ENCODE measurements at regions not wholly inside any gene's neighbourhood (a gene's known extent, or its start where the extent isn't known, plus 50 kb on each side); places are given as distances from the start of the nearest gene placed in this dataset.

- Histone ChIP-seq H3K27ac (ENCODE audit: low read depth, low read length) (no peak overlapping the region), H3K9ac (ENCODE audit: low read depth, low read length) (no peak overlapping the region), H3K9me3 (ENCODE audit: insufficient read depth, low read depth, low read length) (no peaks in the 10 kb centered on the region), H3K4me3 (ENCODE audit: low read length) (no peak overlapping the region), H3K36me3 (ENCODE audit: insufficient read depth, low read length) (no peaks in the 10 kb centered on the region), H3K4me1 (ENCODE audit: insufficient read depth, low read length) (no peaks in the 10 kb centered on the region), H3K27me3 (ENCODE audit: insufficient read depth, low read length) (no peaks in the 10 kb centered on the region)
- 95% methylated on average over 2 of the region's 3 CpGs for WGBS
Measured at GRCh38 chr2:4585057-4585635, 881.8 kb downstream of the DCDC2C start.

GRCh38 chr2:4588606-4589005 is 885.2 kb downstream of the DCDC2C start:
- Histone ChIP-seq H3K9ac (ENCODE audit: low read depth, low read length) (no peak overlapping the region), H3K36me3 (ENCODE audit: insufficient read depth, low read length) (no peaks in the 10 kb centered on the region), H3K4me3 (ENCODE audit: low read length) (no peak overlapping the region), H3K27me3 (ENCODE audit: insufficient read depth, low read length) (no peaks in the 10 kb centered on the region), H3K27ac (ENCODE audit: low read depth, low read length) (no peak overlapping the region), H3K4me1 (ENCODE audit: insufficient read depth, low read length) (no peaks in the 10 kb centered on the region), H3K9me3 (ENCODE audit: insufficient read depth, low read depth, low read length) (no peaks in the 10 kb centered on the region)
- WGBS = 83% methylated on average over 2 of the region's 2 CpGs

GRCh38 chr2:4591261-4591660 is 887.9 kb downstream of the DCDC2C start:
- Histone ChIP-seq H3K27me3 (ENCODE audit: insufficient read depth, low read length) (no peaks in the 10 kb centered on the region), H3K27ac (ENCODE audit: low read depth, low read length) (no peak overlapping the region), H3K4me1 (ENCODE audit: insufficient read depth, low read length) (no peaks in the 10 kb centered on the region), H3K36me3 (ENCODE audit: insufficient read depth, low read length) (no peaks in the 10 kb centered on the region), H3K9ac (ENCODE audit: low read depth, low read length) (no peak overlapping the region), H3K9me3 (ENCODE audit: insufficient read depth, low read depth, low read length) (no peaks in the 10 kb centered on the region), H3K4me3 (ENCODE audit: low read length) (no peak overlapping the region)
- 100% methylated on average over 7 of the region's 7 CpGs for WGBS

DNA sequence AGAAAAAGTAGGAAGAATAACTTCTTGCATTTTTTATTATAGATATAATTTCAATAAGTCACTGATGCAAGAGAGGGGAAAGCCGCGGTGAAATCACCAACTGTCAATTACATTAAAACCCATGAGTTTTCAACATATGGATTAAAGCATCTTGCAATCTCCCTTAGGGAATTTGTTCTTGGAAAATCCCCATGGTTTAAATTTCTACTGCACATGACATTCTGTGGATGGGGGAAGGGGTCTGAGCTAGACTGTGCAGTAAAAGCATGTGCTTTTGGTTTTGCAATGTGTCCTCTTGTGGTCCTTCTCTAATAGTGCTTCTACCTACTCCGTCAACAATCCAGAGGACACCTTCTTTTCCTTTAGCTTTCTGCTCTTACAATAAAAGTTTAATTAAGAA is 894.0 kb downstream of the DCDC2C start:
- WGBS = 90% methylated on average over 2 of the region's 3 CpGs
- H3K27me3 ChIP-seq (ENCODE audit: insufficient read depth, low read length) = no peaks in the 10 kb centered on the region

DNA sequence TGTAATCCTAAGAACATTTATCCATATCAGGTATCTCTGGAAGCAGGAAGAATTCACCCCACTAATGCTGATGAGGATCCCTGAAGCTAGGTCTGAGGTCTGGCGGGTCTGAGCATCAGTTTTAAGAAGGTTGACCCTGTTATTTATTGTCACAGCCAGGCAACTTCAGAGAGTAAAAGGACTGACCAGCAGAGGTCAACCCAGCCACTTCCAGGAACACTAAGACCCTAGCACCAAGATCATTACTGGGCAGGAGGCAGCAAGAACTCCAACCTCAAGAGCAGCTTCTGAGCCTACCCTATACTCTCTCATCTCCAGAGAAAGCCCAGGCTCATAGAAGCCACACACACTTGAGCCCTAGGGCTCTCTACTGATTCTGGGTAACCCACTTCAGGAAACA is 901.4 kb downstream of the DCDC2C start:
- H3K9ac ChIP-seq (ENCODE audit: low read depth, low read length) = no peak overlapping the region
- no peak overlapping the region for H3K27ac ChIP-seq (ENCODE audit: low read depth, low read length)
- H3K27me3 ChIP-seq (ENCODE audit: insufficient read depth, low read length) = no peaks in the 10 kb centered on the region
- no peaks in the 10 kb centered on the region for H3K4me1 ChIP-seq (ENCODE audit: insufficient read depth, low read length)
- no peak overlapping the region for H3K4me3 ChIP-seq (ENCODE audit: low read length)
- WGBS = 86% methylated on average over 1 of the region's 1 CpG
- no peaks in the 10 kb centered on the region for H3K36me3 ChIP-seq (ENCODE audit: insufficient read depth, low read length)
- no peaks in the 10 kb centered on the region for H3K9me3 ChIP-seq (ENCODE audit: insufficient read depth, low read depth, low read length)

More for the DNA sequence above, 894.0 kb downstream of the DCDC2C start:
- no peak overlapping the region for H3K27ac ChIP-seq (ENCODE audit: low read depth, low read length)
- H3K4me3 ChIP-seq (ENCODE audit: low read length) = no peak overlapping the region
- no peaks in the 10 kb centered on the region for H3K9me3 ChIP-seq (ENCODE audit: insufficient read depth, low read depth, low read length)
- no peak overlapping the region for H3K9ac ChIP-seq (ENCODE audit: low read depth, low read length)
- H3K36me3 ChIP-seq (ENCODE audit: insufficient read depth, low read length) = no peaks in the 10 kb centered on the region
- H3K4me1 ChIP-seq (ENCODE audit: insufficient read depth, low read length) = no peaks in the 10 kb centered on the region

DNA sequence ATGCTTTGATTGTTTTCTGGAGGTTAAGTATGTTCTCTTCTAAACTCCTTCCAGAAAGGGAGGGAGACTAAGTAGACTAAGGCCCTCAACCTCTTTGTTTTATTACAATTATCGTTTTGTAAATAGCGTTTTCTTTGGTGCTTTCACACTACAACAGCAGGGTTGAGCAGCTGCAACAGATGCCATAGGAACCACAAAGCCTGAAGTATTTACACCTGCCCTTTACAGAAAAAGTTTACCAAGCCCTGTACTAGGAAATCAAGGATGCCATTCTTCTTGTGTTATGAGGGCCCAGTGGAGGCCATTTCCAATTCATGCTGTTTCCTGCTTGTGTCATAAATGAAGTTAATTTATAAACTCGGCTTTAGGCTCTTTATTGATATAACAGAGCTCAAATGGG is 914.8 kb downstream of the DCDC2C start:
- Histone ChIP-seq H3K27me3 (ENCODE audit: insufficient read depth, low read length) (no peaks in the 10 kb centered on the region), H3K9me3 (ENCODE audit: insufficient read depth, low read depth, low read length) (no peaks in the 10 kb centered on the region), H3K4me3 (ENCODE audit: low read length) (no peak overlapping the region), H3K27ac (ENCODE audit: low read depth, low read length) (no peak overlapping the region), H3K9ac (ENCODE audit: low read depth, low read length) (no peak overlapping the region), H3K4me1 (ENCODE audit: insufficient read depth, low read length) (no peaks in the 10 kb centered on the region), H3K36me3 (ENCODE audit: insufficient read depth, low read length) (no peaks in the 10 kb centered on the region)
- 93% methylated on average over 3 of the region's 3 CpGs for WGBS

DNA sequence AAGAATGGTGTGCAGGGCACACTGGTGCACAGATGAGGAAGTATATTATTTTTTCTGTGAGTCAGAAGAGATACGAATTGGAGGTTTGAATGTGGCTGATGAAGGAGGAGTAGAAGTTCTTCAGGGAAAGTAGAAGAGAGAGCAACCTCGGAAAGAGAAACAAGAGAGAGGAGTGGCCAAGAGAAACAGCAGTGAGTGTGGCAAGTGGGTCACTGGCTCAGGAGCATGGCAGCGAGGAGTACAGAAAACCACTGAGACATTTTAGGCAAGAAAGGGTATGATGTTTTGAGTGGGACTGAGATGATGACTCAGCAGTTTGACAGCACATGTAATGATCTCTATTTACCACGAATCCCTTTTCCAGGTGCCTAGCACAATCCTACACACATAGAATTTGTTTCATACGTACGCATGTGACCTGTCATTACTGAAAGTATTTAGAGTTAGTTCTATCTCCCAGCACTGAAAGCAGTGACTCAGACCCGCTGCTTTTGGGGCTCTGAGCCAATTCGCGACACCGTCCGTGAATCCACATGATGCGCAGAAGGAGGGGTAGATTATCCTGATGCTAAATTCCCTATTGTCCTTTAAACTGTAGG is 915.4 kb downstream of the DCDC2C start:
- no peaks in the 10 kb centered on the region for H3K36me3 ChIP-seq (ENCODE audit: insufficient read depth, low read length)
- 95% methylated on average over 12 of the region's 12 CpGs for WGBS
- no peak overlapping the region for H3K27ac ChIP-seq (ENCODE audit: low read depth, low read length)

DNA sequence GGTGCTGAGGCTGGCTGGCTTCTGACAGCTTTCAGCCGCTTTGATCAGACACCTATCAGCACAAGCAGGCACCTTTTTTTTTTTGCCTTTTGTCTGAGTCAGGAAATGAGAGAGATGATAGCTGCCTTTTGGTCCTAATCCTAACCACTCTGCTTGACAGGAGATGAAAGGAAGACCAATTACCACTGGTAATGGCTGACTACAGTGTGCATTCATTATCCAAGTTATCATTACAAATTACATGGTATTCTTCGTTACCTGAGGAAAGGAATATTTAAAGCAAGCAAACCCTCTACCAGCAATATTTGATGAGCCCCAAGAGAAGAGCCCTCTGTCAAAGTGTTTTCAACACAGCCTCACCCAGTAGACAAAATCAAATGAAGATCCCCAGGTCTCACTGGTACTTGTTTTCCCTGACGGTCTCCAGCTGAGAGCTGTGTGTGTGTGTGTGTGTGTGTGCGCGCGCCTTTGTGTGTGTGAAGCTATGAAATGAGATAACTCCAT is 925.7 kb downstream of the DCDC2C start:
- Histone ChIP-seq H3K4me3 (ENCODE audit: low read length) (no peak overlapping the region), H3K4me1 (ENCODE audit: insufficient read depth, low read length) (no peaks in the 10 kb centered on the region), H3K9ac (ENCODE audit: low read depth, low read length) (no peak overlapping the region), H3K27ac (ENCODE audit: low read depth, low read length) (no peak overlapping the region), H3K9me3 (ENCODE audit: insufficient read depth, low read depth, low read length) (no peaks in the 10 kb centered on the region), H3K36me3 (ENCODE audit: insufficient read depth, low read length) (no peaks in the 10 kb centered on the region), H3K27me3 (ENCODE audit: insufficient read depth, low read length) (no peaks in the 10 kb centered on the region)
- 83% methylated on average over 6 of the region's 6 CpGs for WGBS

More for the DNA sequence above, 915.4 kb downstream of the DCDC2C start:
- H3K4me3 ChIP-seq (ENCODE audit: low read length) = no peak overlapping the region
- H3K4me1 ChIP-seq (ENCODE audit: insufficient read depth, low read length) = no peaks in the 10 kb centered on the region
- H3K9ac ChIP-seq (ENCODE audit: low read depth, low read length) = no peak overlapping the region
- H3K27me3 ChIP-seq (ENCODE audit: insufficient read depth, low read length) = no peaks in the 10 kb centered on the region
- no peaks in the 10 kb centered on the region for H3K9me3 ChIP-seq (ENCODE audit: insufficient read depth, low read depth, low read length)

DNA sequence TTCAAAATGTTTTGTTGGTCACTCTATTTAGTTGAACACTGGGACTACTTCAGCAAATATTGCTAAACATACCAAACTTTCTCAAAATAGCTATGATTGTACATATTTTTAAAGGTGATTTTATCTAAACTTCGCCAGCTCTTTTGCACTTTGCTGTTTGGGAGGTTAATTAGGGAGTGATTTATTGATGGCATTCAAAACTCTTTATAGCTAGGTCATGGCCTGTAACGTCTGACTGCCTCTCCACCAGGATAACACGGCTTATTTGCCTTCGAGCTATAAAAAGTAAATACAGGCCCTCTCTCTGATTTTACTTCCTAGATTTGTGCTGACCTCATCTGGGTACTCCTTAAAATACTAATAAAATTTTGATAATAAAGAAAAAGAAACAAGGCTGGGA is 931.9 kb downstream of the DCDC2C start:
- H3K4me3 ChIP-seq (ENCODE audit: low read length) = no peak overlapping the region
- no peaks in the 10 kb centered on the region for H3K36me3 ChIP-seq (ENCODE audit: insufficient read depth, low read length)
- no peaks in the 10 kb centered on the region for H3K9me3 ChIP-seq (ENCODE audit: insufficient read depth, low read depth, low read length)
- H3K27ac ChIP-seq (ENCODE audit: low read depth, low read length) = no peak overlapping the region
- no peaks in the 10 kb centered on the region for H3K4me1 ChIP-seq (ENCODE audit: insufficient read depth, low read length)
- no peaks in the 10 kb centered on the region for H3K27me3 ChIP-seq (ENCODE audit: insufficient read depth, low read length)
- WGBS = 92% methylated on average over 4 of the region's 4 CpGs
- H3K9ac ChIP-seq (ENCODE audit: low read depth, low read length) = no peak overlapping the region

GRCh38 chr2:4653991-4654390 is 950.6 kb downstream of the DCDC2C start:
- no peaks in the 10 kb centered on the region for H3K27me3 ChIP-seq (ENCODE audit: insufficient read depth, low read length)
- H3K4me1 ChIP-seq (ENCODE audit: insufficient read depth, low read length) = no peaks in the 10 kb centered on the region
- no peak overlapping the region for H3K4me3 ChIP-seq (ENCODE audit: low read length)
- no peaks in the 10 kb centered on the region for H3K36me3 ChIP-seq (ENCODE audit: insufficient read depth, low read length)
- no peak overlapping the region for H3K9ac ChIP-seq (ENCODE audit: low read depth, low read length)
- 94% methylated on average over 1 of the region's 1 CpG for WGBS
- H3K9me3 ChIP-seq (ENCODE audit: insufficient read depth, low read depth, low read length) = no peaks in the 10 kb centered on the region
- H3K27ac ChIP-seq (ENCODE audit: low read depth, low read length) = no peak overlapping the region

- Histone ChIP-seq H3K9me3 (ENCODE audit: insufficient read depth, low read depth, low read length) (no peaks in the 10 kb centered on the region), H3K27ac (ENCODE audit: low read depth, low read length) (no peak overlapping the region), H3K9ac (ENCODE audit: low read depth, low read length) (no peak overlapping the region), H3K4me1 (ENCODE audit: insufficient read depth, low read length) (no peaks in the 10 kb centered on the region), H3K4me3 (ENCODE audit: low read length) (no peak overlapping the region), H3K27me3 (ENCODE audit: insufficient read depth, low read length) (no peaks in the 10 kb centered on the region), H3K36me3 (ENCODE audit: insufficient read depth, low read length) (no peaks in the 10 kb centered on the region)
- WGBS = 97% methylated on average over 3 of the region's 3 CpGs
Measured at GRCh38 chr2:4656326-4656725, 953.0 kb downstream of the DCDC2C start.

Data from HUES64 (cell line).